ENCODE measurements at regions not wholly inside any gene's neighbourhood (a gene's known extent, or its start where the extent isn't known, plus 50 kb on each side); places are given as distances from the start of the nearest gene placed in this dataset.

DNA sequence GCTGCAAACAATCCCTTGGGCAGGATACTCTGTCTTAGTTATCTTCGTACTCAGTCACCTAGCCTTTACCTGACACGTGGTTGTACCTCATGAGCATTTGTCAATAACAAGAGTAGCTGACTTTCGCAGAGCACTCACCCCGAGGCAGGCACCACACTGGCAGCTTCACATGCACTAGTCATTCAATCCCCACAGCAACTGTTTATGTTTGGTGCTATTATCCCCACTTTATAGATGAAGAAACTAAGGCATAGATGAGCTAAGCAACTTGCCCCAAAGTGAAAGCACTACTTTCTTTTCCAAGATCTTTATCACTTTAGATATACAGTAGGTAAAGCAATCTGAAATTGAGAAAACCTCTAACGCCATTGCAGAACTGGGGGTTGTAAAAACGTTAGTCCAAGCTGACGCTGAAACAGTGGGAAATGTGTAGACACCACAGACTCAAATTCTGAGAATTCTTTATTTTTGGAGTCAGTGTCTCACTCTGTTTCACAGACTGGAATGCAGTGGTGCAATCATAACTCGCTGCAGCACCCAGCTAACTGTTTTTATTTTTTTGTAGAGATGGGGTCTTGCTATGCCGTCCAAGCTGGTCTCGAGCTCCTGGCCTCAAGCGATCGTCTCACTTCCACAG lies 446.0 kb downstream of the FOXO1 start:
- no peak for DNase-seq (ENCODE audit: low spot score)

GRCh38 chr13:40221131-40221459 lies 445.3 kb downstream of the FOXO1 start:
- DNase-seq (ENCODE audit: low spot score): no peak

DNA sequence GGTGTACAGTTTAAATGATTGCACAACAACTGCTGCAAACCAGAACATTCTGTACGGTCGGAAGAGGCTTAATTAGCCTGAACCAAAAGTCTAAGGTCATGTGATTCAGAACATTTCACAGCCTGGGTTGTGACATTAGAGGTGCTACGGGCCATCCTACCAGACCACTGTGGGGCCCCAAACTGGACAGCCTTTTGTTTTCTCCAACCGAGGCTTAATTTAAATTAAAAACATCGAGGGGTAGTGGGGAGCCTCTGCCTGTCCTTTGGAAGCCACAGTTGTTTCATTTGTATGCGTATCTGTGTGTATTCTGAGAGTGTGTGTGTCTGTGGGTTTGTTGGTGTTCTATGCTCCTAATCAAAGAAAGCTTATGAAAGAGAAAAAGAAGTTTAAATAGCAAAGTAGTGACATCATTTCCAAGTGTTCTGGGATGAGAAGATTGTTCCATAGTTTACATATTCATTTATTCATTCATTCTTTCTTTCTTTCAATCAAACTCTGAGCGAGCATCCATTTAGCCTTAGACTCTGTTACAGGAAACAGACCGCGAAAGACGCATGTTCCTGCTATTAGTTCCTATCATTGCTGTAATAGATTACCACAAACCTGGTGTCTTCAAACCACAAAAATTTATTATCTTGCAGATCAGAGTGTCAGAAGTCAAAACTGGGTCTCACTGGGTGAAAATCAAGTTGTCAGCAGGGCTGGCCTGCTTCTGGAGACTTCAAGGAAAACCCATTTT lies 444.8 kb downstream of the FOXO1 start:
- DNase-seq (ENCODE audit: low spot score): peak; percentile 10

DNA sequence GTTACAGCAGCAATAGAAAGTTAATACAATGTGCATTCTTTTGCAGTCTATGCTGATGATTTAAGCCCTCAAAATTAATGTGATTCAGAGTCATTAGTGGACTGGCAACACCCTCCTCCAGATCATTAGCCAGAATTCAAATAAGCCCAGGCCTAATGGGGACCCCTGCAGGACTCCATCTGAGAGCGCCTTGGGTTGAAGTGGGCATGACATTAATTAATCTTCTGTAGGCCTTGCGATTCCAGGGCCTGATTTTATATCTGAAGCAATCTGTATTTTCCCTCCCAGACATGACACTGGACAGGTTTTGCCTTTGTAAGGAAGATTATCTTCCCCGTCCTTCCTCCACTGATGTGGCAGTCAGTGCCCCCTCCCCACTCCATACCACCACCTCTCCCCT lies 442.9 kb downstream of the FOXO1 start:
- no peak for DNase-seq (ENCODE audit: low spot score)

DNA sequence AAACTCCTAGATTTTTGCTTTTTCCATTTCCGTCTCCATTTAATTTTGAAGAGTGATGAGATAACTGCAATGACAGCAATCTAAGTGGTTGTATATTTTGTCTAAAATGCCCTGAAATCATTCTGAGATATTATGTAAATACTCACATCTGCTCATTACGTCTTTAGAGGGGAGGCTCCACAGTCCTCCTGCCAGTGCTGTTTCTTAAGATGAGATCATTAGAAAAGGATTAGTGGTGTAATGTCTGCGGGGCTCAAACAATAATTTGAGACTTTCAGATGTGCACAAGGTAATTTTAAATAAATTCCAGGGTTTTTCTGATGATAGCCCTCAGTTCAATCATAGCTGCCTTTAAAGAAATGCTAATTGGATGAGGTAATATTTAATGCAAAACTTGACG lies 437.9 kb downstream of the FOXO1 start:
- no peak for DNase-seq (ENCODE audit: low spot score)

DNA sequence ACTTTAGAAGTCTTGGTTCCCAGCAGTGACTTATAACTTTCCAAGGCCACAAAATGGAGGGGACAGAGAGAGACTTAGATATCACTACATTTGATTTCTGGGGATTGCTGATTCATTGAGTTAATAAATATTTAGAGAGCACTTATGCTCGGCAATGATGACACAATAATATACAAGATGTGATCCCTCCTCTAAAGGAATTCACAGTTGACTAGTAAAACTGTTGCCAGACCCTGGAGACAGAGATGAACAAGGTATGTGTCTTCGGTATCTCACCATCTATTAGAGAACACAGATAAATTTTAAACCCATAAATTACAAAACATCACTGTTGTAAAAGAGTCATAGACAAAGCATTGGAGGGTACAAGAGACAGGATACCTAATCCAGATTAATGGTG lies 437.5 kb downstream of the FOXO1 start:
- DNase-seq (ENCODE audit: low spot score): no peak

DNA sequence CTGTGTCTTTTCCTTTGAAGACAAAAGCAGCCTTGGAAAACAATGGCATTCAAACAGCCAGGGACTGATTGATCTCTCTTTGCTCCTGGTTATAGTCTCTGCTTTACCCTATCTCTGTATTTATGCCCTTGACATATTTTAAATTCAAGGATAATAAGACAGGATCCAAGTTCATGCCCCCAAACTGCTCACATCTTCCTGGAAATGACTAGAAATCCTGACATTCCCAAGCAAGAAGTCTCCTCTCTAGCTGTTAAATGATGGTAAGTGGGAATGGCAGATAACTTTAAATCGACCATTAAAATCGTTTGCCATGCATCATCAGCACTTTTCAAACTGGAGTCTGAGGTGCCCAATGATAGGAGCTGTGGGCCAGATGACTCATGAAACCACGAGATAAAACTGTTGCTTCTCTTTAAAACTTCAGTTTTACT lies 435.6 kb downstream of the FOXO1 start:
- peak; percentile 34 for DNase-seq (ENCODE audit: low spot score)

GRCh38 chr13:40231311-40231710 lies 435.1 kb downstream of the FOXO1 start:
- DNase-seq (ENCODE audit: low spot score): no peak

DNA sequence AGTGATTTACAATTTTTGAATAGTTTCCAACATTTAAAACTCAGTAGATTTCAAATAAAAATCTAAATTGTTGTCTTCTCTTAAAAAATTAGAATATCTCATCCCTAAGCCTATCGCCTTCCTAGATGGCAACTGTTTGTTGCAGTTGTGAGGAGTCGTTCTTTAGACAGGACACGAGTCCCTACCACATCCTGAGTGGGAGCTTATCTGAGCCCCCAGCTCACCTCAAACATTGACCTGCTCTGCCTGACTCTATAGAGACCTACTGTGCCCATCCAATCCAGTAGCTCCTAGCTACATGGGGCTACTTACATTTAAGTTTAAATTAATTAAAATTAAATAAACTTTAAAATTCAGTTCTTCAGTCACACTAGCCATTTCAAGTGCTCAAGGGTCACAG lies 434.7 kb downstream of the FOXO1 start:
- DNase-seq (ENCODE audit: low spot score): no peak

DNA sequence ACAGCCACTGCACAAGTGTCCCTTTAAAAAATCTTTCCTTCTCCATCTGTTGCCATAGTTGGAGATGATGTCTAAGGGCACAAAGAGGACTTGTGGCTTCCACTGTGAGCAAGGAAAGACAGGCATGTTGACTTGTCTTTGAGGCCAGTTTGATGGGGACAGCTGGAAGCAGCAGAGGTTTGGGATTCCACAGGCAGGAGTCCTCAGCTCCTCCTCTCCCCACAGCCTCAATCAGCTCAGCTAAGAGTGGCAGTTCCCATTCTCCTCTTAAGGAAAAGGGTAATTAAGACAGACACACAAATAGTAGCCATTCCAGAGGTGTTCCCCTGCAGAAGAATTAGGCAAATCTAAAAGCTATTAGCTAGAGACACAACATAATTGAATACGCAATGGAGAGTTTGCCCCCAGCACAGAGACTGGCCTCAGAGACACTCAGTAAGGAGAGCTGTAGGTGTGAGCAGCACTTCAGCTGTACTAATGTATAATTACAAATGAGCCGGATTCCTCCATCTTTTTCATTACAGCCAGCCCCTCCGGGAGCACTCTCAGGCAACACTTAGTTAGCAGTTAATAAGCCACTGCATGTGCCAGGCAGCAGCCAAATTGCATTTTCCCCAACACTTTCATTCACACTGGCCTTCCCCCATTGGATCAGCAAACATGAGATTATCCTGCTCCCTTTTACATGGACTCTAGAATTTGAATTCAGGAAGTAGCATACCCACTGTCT lies 434.0 kb downstream of the FOXO1 start:
- no peak for DNase-seq (ENCODE audit: low spot score)

DNA sequence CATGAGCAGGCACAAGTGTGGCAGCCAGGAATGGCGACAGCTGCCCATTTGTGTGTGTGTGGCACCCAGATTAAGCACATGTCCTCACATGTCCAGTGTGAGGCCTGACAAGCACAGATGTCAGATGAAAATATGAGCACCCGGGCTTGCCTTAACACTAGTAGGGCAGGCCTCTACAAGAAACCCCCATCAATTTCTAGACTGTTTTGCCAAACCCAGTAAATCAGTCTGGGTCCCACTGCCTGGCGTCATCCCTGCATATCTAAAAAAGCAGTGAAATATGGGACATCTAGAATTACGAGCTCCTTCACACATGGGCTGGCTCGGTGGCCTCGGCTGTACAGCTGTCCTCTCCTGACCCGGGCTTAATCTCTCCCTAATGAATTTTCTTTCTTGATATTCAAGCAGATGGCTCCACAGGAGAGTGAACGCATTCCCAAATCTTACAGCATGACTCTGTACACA lies 432.7 kb downstream of the FOXO1 start:
- DNase-seq (ENCODE audit: low spot score): no peak

DNA sequence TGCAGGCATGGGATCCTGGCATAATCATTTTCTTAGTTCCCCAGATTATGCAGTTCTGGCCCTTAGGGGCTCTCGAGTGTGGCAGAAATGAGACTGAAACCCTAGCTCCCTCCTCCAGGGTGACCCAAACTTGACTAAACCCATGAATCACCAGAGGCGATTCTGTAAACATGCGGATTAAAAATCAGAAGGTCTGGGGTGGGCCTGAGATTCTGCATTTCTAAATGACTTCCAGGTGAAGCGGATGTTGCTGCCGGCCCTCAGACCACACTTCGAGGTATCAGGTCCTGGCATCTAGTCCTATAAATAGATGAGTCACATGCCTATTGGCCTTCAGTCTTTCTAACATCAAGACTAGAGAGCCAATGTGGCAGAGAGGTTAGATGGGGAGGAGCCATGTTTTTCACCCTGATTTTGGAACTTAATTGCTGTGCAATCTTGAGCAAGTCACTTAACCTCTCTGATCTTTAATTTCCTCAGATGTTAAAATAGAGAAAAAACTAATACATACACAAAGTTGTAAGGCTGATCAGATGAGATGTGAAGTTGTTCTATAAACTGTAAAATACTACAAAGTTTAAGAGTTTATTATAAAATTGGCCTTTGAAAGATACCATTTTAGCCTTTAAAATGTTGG lies 431.2 kb downstream of the FOXO1 start:
- no peak for DNase-seq (ENCODE audit: low spot score)

DNA sequence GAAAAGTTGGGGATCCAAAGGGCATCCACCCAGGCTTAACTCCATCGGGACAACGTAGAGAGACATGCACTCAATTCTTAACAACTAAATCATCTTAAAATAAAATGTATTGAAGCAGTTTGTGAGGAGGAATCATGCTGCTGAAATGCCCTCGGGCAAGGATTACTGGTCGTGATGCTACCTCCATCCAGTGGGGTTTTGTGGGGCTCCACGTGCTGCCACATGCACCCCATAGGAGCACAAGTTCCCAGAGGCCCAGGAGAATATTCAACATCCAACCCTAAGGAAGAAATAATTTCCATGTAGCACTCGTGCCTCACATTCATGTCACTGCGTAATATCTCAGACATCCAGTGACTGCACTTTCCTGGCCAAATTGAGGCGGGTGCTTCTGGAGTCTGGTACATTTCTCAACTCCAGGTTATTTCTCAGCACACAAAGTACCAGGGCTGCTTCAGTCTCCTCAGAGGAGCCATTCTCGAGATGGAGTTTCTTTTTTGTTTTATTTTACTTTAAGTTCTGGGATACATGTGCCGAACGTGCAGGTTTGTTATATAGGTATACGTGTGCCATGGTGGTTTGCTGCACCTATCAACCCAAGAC lies 429.8 kb downstream of the FOXO1 start:
- DNase-seq (ENCODE audit: low spot score): peak; percentile 40

DNA sequence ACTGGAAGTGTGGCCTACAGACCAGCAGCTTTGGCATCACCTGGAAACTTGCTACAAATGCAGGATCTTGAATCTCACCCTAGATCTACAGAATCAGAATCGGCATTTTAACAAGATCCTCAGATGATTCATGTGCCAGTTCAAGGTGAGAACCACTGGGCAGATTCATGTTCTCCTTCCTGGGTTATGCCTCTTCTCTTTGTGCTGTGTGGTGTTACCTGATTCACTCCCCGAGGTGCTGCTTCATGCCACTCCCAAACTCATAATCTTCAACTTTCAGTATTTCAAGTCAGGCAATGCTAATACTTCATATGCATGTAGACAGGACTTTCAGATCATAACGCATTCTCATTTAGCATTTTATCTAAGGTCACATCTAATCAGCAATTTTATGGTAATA lies 427.7 kb downstream of the FOXO1 start:
- no peak for DNase-seq (ENCODE audit: low spot score)

DNA sequence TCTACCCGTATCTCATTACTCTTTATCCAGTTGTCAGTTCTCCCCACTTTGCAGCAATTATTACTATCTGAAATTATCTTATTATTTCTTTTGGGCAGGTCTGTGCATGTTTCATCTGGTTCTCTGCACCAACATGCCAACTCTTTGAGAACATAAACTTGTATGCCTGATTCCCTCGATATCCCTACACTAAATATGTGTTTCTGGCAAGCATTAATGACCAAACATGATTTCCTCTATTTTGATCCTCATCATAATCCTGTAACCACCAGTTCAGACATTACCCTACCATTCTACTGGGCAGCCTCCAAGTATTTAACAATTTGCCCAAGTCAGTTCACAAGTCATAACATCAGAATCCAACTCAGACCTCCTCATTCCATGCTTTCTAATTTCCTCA lies 426.1 kb downstream of the FOXO1 start:
- no peak for DNase-seq (ENCODE audit: low spot score)

DNA sequence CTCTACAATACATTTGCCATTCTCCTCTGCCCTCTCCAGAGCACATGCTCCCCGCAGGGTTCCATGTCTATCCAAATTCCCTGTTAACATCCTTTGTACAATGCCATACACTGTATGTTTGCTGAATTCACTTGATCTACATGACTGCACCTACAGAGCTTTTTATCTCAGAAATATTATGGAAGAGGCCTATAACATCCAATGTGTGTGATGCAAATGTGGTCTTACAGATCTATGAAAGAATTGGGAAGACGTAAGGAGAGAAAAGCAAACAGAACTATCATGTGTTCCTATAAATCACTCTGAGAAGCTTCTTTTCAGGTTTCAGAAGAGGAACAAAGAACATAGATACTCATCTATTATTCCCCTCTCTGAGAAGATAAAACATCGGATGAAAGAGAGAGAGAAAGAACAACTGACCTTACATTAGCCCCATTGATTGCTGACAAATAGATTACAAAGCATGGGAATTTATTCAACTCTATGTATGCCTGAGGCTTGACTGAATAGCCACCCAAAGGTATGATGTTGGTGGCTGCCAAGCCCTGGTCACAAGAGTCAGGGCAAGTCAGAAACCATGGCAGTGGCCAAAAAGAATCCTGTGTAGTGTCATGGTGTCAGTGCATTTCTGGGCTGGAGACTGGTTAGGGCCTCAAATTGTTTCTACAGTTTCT lies 425.2 kb downstream of the FOXO1 start:
- DNase-seq (ENCODE audit: low spot score): no peak

- DNase-seq (ENCODE audit: low spot score): no peak
Observed at GRCh38 chr13:40243047-40243446, 423.4 kb downstream of the FOXO1 start.

DNA sequence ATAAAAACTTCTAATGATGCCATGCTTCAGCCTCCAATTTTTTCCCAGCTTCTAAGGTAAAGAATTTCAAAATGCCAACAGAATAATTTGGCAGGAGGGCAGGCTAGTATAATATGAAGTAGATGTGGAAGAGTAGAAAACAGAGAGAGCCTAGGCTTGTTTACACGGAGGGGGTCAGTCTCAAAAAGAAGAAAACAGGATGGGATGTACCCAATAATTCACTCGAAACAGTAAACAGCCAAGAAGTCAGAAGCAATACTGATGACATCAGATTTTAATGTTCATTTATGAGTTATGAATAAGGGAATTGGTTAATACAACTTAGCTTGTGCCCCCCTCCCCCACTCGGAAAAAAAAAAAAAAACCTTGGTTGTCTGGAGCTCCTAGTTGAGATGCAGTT lies 422.5 kb downstream of the FOXO1 start:
- no peak for DNase-seq (ENCODE audit: low spot score)

- DNase-seq (ENCODE audit: low spot score): no peak
Observed at GRCh38 chr13:40245567-40245966, 420.9 kb downstream of the FOXO1 start.

GRCh38 chr13:40247845-40248244 lies 418.6 kb downstream of the FOXO1 start:
- DNase-seq (ENCODE audit: low spot score): no peak

DNA sequence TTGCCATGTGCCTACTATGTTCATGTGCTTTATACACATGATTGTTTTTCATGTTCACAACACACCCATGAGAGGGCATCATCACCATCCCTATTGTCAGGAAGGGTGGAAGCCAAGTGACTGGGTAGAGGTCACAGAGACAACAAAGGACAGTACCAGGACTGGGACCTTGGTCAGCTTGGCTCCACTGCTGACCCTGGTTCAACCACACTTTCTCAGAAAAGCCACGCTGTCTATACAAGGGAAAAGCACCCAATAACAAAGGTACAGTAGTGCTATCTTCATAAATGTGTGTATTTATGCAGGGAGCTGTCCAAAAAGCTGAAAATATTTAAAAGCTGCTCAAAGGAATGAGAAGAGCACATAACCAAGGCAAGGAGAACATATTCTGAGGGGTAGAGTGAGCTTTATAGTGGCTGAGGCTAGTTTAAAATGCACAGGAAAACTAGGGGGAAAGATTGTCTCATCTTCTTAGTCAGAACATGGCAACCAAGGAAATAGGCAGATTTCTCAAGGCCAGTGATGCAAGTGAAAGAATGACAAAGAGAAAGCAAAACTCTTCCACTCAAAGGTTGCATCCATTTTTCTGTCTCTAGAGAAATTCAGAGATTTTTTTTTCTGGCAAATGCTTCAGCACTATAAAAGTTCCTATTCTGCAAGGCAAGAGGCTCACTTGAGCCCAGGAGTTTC lies 415.0 kb downstream of the FOXO1 start:
- no peak for DNase-seq (ENCODE audit: low spot score)
